ENCODE measurements at regions not wholly inside any gene's neighbourhood (a gene's known extent, or its start where the extent isn't known, plus 50 kb on each side); places are given as distances from the start of the nearest gene placed in this dataset.

DNA sequence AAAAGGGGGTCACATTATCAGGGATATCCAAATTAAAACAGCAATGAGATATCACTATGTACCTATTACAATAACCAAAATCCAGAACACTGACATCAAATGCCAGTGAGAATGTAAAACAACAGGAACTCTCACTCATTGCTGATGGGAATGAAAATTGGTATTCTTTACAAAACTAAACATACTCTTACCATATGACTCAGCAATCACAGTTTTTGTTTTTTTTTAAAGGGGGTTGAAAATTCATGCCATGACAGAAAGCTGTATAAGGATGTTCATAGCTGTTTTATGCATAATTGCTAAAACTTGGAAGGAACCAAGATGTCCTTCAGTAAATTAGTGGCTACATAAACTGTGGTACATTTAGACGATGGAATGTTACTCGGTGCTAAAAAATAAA lies 71.6 kb upstream of the SLITRK1 start:
- no peaks in the 10 kb centered on the region for H3K27me3 ChIP-seq
- no peaks in the 10 kb centered on the region for H3K4me1 ChIP-seq
- no peak overlapping the region for H3K4me3 ChIP-seq
- H3K9me3 ChIP-seq: no peaks in the 10 kb centered on the region
- no peak for ATAC-seq
- no peak overlapping the region for H3K27ac ChIP-seq
- no peaks in the 10 kb centered on the region for H3K36me3 ChIP-seq
- 75 to 83% methylated on average over 1 to 2 of the region's 2 CpGs for WGBS, 2 donors (ENCODE audit: low coverage in 1 of 2)
- TF ChIP-seq POLR2A (IDR thresholded peaks at IDR 0.05) (no peak), POLR2AphosphoS5 (IDR thresholded peaks at IDR 0.05) (no peak), EP300 (IDR thresholded peaks at IDR 0.05) (no peak)
- TF ChIP-seq, protein P1, sequence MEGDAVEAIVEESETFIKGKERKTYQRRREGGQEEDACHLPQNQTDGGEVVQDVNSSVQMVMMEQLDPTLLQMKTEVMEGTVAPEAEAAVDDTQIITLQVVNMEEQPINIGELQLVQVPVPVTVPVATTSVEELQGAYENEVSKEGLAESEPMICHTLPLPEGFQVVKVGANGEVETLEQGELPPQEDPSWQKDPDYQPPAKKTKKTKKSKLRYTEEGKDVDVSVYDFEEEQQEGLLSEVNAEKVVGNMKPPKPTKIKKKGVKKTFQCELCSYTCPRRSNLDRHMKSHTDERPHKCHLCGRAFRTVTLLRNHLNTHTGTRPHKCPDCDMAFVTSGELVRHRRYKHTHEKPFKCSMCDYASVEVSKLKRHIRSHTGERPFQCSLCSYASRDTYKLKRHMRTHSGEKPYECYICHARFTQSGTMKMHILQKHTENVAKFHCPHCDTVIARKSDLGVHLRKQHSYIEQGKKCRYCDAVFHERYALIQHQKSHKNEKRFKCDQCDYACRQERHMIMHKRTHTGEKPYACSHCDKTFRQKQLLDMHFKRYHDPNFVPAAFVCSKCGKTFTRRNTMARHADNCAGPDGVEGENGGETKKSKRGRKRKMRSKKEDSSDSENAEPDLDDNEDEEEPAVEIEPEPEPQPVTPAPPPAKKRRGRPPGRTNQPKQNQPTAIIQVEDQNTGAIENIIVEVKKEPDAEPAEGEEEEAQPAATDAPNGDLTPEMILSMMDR (IDR thresholded peaks at IDR 0.05): no peak

DNA sequence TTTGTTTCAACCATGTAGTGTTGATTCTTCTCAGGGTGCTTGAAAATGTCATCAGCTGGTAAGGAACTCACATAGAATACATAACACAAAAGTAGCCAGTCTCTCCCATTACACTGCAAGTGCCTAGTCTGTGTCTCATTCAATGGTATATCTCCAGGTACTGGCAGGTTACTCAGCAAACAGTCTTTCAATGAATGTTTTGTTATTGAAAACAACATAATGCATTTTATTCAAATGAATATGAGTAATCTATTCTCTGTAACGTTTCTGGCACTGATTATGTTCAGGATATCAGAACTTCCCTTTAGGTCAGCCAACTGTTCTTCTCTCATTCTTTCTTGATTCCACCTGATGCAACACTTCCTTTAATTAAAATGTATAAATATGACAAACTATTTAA lies 68.0 kb upstream of the SLITRK1 start:
- TF ChIP-seq POLR2AphosphoS5 (IDR thresholded peaks at IDR 0.05) (no peak), EP300 (IDR thresholded peaks at IDR 0.05) (no peak), POLR2A (IDR thresholded peaks at IDR 0.05) (no peak)
- TF ChIP-seq, protein P1 (IDR thresholded peaks at IDR 0.05): no peak
- H3K27ac ChIP-seq: no peak overlapping the region
- no peaks in the 10 kb centered on the region for H3K4me1 ChIP-seq
- no peaks in the 10 kb centered on the region for H3K36me3 ChIP-seq
- no peaks in the 10 kb centered on the region for H3K27me3 ChIP-seq
- no peak overlapping the region for H3K4me3 ChIP-seq
- no peak for ATAC-seq
- H3K9me3 ChIP-seq: no peaks in the 10 kb centered on the region
- 36 to 42% methylated on average over 1 of the region's 1 CpG for WGBS, 2 donors (ENCODE audit: low coverage in 1 of 2)

DNA sequence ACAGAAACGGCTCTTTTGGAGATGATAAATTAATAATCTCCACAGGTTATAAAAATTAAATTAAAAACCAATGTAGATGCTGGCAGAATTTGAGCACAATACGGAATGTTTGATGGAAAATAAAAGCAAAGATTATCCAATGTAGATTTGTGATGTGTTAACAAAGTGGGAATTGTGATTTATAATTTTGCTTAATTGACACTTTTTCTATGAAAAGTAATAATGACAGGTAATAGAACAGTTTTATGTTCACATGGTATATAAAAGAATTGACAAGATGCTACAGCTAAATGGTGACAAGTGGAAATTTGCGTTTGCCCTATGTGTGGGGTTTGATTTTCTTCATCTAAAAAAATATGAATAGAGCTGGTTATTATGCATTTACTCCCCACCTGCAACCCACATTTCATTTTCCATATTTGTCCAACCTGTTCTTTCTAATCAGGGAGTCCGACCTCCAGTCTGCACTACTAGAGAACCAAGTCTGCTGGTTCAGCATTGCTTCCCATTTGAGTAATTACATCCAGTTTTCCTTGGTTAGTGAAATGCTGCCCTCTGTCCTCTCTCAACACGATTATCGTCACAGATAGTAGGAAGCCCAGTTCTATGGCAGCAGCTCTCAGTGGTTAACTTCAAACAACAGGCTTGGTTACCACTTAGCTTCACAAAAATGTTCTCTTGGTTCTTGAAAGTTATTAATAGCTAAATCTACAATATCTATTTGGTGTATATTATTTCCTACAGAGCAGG lies 61.4 kb upstream of the SLITRK1 start:
- H3K4me3 ChIP-seq: no peak overlapping the region
- WGBS, 2 donors (ENCODE audit: low coverage in 1 of 2): 58 to 63% methylated on average over 5 to 6 of the region's 6 CpGs
- H3K4me1 ChIP-seq: no peaks in the 10 kb centered on the region
- H3K36me3 ChIP-seq: no peaks in the 10 kb centered on the region
- no peak overlapping the region for H3K27ac ChIP-seq
- no peaks in the 10 kb centered on the region for H3K27me3 ChIP-seq
- TF ChIP-seq, protein P1 (IDR thresholded peaks at IDR 0.05): no peak
- TF ChIP-seq POLR2A (IDR thresholded peaks at IDR 0.05) (no peak), POLR2AphosphoS5 (IDR thresholded peaks at IDR 0.05) (no peak), EP300 (IDR thresholded peaks at IDR 0.05) (no peak)
- no peaks in the 10 kb centered on the region for H3K9me3 ChIP-seq
- no peak for ATAC-seq

DNA sequence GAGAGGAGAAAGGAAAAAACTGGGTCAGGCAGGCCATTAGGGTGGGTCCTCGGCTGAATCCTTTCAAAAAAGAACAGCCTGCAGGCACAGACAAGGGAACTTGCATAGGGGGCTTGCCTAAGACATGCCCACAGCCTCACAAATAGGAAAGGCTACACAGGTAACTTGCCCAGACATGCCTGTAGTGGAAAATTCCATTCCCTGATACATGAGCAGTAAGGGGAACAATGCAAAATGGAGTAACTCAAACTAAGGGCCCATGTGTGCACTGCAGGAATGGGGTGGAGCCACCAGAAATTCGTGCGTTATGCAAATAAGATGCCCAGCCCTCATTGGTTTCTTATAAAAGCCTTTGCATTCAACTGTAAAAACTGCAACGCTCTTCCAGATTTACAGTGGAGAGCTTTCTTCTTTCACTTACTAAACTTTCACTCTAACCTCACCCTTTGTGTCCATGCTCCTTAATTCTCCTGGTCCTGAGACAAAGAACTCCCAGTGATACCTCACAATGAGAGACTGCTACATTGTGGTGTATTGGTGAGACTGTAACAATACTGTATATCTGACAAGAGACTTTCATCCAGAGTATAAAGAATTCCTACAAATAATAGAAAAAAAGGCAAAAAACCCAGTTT lies 59.5 kb upstream of the SLITRK1 start:
- no peak overlapping the region for H3K27ac ChIP-seq
- no peak for TF ChIP-seq POLR2AphosphoS5 (IDR thresholded peaks at IDR 0.05)
- no peak for TF ChIP-seq POLR2A (IDR thresholded peaks at IDR 0.05)
- no peak for TF ChIP-seq EP300 (IDR thresholded peaks at IDR 0.05)
- TF ChIP-seq, protein P1 (IDR thresholded peaks at IDR 0.05): no peak
- WGBS, 2 donors (ENCODE audit: low coverage in 1 of 2): 79 to 84% methylated on average over 4 of the region's 4 CpGs
- no peak for ATAC-seq
- H3K4me1 ChIP-seq: no peaks in the 10 kb centered on the region
- no peak overlapping the region for H3K4me3 ChIP-seq
- H3K27me3 ChIP-seq: no peaks in the 10 kb centered on the region
- H3K36me3 ChIP-seq: no peaks in the 10 kb centered on the region
- H3K9me3 ChIP-seq: no peaks in the 10 kb centered on the region

DNA sequence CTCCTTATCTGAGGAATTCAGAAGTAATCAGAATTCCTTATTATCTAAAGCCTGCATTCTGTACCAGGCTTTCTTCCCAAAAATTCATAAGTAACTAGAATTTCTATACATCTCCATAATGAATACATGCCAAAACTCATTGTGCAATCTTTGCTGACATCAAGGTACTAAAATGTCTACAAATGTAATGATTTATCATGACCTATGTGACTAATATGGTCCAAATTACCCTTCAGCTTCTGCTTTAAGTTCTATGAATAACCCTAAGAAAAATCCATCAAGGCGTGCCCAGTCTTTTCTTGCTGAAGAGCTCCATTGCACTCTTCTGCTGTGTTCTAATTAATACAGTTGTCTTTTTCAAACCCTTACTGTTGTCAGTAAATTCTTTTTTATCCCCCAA lies 58.5 kb upstream of the SLITRK1 start:
- H3K27me3 ChIP-seq: no peaks in the 10 kb centered on the region
- ATAC-seq: no peak
- H3K9me3 ChIP-seq: no peaks in the 10 kb centered on the region
- no peak overlapping the region for H3K4me3 ChIP-seq
- no peaks in the 10 kb centered on the region for H3K4me1 ChIP-seq
- TF ChIP-seq POLR2A (IDR thresholded peaks at IDR 0.05) (no peak), EP300 (IDR thresholded peaks at IDR 0.05) (no peak), POLR2AphosphoS5 (IDR thresholded peaks at IDR 0.05) (no peak)
- TF ChIP-seq, protein P1 (IDR thresholded peaks at IDR 0.05): no peak
- WGBS, 2 donors (ENCODE audit: low coverage in 1 of 2): 89 to 91% methylated on average over 1 of the region's 1 CpG
- H3K27ac ChIP-seq: no peak overlapping the region
- H3K36me3 ChIP-seq: no peaks in the 10 kb centered on the region
